GM12878 (cell line): ENCODE measurements at regions not wholly inside any gene's neighbourhood (a gene's known extent, or its start where the extent isn't known, plus 50 kb on each side); places are given as distances from the start of the nearest gene placed in this dataset.

ENCODE experiments used
- CUX1 ChIP-seq: IDR thresholded peaks from 2 replicates; pipeline ENCODE4 v1.6.1; 2012; ENCODE audit warnings: improper control_type of control experiment, low read depth, low read length; ENCODE audit not compliant: insufficient replicate concordance
- RCOR1 ChIP-seq: conservative IDR thresholded peaks from 2 replicates; pipeline ENCODE4 v1.6.1; 2012; ENCODE audit warnings: low read depth, low read length, improper control_type of control experiment
- SKIL ChIP-seq: fragments of 450-650 bp; IDR thresholded peaks from 2 replicates; pipeline ENCODE4 v1.6.1; 2017; ENCODE audit warnings: mild to moderate bottlenecking, low read depth, inconsistent platforms; ENCODE audit not compliant: poor library complexity, severe bottlenecking
- SMAD5 ChIP-seq: IDR thresholded peaks from 2 replicates; pipeline ENCODE4 v1.6.1; 2016; ENCODE audit warnings: antibody characterized with exemption, low read depth

GRCh38 chr2:156006721-156007618 lies 325.6 kb downstream of the NR4A2 start (continued):
- no peak for TF ChIP-seq CUX1
- TF ChIP-seq SKIL, result no peak
- no peak for TF ChIP-seq SMAD5
- TF ChIP-seq RCOR1, result no peak
